Astrocyte (in vitro differentiated cells and primary cell): ENCODE measurements at regions not wholly inside any gene's neighbourhood (a gene's known extent, or its start where the extent isn't known, plus 50 kb on each side); places are given as distances from the start of the nearest gene placed in this dataset.

Source experiments
- CTCF ChIP-seq: IDR thresholded peaks from 2 replicates; pipeline ENCODE4 v1.5.1; 2011; ENCODE audit warnings: low read depth, mild to moderate bottlenecking, inconsistent platforms, low read length, moderate library complexity; ENCODE audit not compliant: insufficient read depth
- EZH2 ChIP-seq: IDR thresholded peaks from 2 replicates; pipeline ENCODE4 v1.6.1; 2012; ENCODE audit warnings: mild to moderate bottlenecking, low read length, inconsistent platforms; ENCODE audit not compliant: insufficient read depth

GRCh38 chr15:96273317-96274086 is 57.0 kb upstream of the NR2F2 start:
- no peak for TF ChIP-seq CTCF
- TF ChIP-seq EZH2: no peak
